GM19351 (cell line): ENCODE measurements at regions not wholly inside any gene's neighbourhood (a gene's known extent, or its start where the extent isn't known, plus 50 kb on each side); places are given as distances from the start of the nearest gene placed in this dataset.
"Not testable (repeated sequence)": the region's sequence is repeated elsewhere in the genome, so short reads cannot be mapped to it uniquely, and the experiment has no call there.

Source experiments
- ATAC-seq: cut with Tn5 transposase; IDR thresholded peaks from one replicate; pipeline ENCODE4 v1.9.1; 2021; ENCODE audit warnings: mild to moderate bottlenecking, moderate library complexity; ENCODE audit not compliant: unreplicated experiment

DNA sequence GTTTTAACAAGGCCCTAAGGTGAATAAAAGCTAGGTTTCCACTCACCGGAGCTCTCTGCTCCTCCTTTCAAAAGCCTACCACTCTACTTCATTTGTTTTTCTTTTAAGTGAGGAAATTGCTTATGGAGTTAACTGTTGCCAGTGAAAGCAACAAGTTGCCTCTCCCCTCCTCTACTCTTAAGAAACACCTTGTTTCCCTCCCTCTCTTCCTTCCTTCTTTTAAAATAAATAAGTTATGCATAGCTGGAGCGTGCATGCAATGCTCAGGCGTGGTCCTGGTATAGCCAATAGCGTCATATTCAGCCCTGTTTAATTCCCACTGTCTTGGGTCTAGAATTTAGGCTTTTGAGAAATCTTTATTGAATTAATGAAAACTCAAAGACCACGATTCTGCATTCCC is 101.1 kb upstream of the IGF1R start:
- no peak for ATAC-seq

DNA sequence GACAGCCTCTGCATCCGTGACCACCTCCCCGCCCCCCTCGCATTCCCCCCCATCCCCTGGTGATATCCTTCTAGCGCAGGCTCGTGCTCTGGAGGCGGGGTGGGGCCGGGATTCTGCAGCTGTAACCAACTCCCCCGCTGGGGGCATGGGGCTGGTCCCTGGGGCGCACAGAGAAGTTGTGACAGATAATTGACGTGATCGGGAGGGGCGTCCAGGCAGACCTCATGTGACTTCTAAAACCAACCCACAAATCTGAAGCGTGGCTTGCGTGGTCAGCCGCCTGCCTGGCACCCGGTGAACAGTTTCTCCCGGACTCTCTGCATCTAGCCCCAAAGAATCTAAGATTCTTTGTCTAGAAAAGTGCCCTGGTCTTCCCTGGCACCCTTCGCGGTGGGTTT is 100.6 kb upstream of the IGF1R start:
- no peak for ATAC-seq

DNA sequence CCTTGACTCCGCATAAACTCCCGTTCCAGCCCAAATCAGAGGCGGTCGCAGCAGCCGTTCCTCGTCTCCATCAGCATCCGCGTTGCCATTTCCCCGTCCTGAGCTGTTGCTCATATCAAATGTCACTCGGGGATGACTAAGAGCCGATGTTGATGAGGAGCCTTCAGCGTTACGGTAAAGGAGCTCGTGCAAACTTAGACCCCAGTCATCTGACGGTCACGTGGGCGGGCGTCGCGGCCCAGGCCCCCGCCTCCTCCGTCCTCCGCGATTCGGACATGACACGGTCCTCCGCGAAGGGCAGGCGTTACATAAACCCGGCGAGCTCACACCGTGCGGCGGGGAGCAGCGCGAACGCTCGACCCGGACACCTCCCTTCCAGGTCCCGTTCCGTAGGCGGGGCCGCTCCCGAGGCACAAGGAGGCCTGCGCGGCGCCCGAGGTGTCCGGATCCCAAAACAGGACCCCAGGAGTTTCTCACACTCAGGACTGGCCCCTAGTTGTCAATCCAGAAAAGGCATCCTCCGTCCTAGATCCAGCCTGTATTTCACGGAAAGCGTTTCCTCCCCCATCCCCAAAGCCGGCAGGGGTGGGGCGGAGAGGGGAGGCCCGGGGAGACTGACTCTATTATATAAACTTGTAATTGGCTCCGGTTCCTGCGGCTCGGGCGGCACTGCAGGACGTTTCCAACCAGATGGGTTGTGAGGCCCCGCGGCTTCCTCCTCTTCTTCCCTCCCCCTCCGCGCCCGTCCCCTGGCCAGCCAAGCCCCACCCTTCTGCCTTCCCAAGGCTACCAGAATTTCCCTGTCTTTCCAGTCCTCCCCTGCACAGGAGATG is 100.0 kb upstream of the IGF1R start:
- no peak for ATAC-seq

DNA sequence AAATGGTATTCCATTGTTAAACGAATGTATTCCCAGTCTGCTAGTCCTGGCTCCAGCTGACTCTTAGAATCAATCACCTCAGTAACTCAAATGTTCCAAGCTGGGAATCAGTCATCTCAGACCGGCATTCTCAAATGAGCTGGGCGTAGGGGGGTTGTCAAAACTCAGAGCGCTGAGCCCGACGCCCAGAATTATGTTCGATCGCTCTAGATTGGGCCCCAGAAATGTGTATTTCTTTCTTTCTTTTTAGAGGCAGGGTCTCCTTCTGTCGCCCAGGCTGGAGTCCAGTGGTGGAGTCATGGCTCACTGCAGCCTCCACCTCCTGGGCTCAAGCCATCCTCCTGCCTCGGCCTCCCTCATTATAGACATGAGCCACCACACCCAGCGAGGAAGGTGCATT is 99.3 kb upstream of the IGF1R start:
- ATAC-seq: no peak

DNA sequence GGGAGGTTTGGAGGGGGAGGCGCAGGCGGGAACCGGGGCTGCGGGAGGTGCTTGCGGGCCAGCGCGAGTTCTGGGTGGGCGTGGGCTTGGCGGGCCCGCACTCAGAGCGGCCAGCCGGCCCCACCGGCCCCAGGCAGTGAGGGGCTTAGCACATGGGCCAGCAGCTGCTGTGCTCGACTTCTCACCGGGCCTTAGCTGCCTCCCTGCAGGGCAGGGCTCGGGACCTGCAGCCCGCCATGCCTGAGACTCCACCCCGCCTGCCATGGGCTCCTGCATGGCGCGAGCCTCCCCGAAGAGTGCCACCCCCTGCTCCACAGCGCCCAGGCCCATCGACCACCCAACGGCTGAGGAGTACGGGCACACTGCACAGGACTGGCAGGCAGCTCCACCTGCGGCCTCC is 98.6 kb upstream of the IGF1R start:
- no peak for ATAC-seq

DNA sequence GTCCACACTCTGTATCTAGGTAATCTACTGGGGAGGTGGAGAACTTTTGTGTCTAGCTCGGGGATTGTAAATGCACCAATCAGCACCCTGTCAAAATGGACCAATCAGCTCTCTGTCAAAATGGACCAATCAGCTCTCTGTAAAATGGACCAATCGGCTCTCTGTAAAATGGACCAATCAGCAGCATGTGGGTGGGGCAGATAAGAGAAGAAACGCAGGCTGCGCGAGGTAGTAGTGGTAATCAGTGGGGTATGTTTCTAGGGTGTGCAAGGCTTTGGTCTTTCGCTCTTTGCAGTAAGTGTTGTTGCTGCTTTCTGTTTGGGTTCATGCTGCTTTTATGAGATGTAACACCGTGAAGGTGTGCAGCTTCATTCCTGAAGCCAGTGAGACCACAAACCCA is 98.0 kb upstream of the IGF1R start:
- ATAC-seq: not testable (repeated sequence)

DNA sequence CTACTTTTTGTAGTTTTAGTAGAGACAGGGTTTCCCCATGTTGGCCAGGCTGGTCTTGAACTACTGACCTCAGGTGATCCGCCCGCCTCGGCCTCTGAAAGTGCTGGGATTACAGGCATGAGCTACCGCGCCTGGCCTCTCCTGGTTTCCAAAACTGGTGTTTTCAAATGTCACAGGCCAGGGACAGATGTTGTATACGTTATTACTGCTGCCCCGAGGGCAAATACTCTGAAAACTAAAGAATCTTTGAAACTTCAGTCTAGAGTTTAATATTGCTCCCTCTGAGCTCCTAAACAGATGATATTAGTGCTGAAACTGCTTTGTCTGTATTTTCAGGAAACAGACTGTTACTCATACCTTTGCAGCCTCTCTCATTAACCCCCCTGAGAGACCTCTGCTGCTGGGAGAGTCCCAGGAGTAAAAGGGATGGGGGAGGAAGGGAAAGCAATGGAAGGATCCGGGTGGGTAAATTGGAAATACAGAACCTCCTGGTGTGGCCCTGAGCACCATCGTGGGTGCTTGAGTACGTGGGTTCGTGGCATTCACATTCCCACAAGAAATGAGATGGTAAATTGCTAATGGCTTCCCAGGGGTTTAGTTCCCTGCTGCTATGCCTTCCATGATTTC is 96.3 kb upstream of the IGF1R start:
- no peak for ATAC-seq

DNA sequence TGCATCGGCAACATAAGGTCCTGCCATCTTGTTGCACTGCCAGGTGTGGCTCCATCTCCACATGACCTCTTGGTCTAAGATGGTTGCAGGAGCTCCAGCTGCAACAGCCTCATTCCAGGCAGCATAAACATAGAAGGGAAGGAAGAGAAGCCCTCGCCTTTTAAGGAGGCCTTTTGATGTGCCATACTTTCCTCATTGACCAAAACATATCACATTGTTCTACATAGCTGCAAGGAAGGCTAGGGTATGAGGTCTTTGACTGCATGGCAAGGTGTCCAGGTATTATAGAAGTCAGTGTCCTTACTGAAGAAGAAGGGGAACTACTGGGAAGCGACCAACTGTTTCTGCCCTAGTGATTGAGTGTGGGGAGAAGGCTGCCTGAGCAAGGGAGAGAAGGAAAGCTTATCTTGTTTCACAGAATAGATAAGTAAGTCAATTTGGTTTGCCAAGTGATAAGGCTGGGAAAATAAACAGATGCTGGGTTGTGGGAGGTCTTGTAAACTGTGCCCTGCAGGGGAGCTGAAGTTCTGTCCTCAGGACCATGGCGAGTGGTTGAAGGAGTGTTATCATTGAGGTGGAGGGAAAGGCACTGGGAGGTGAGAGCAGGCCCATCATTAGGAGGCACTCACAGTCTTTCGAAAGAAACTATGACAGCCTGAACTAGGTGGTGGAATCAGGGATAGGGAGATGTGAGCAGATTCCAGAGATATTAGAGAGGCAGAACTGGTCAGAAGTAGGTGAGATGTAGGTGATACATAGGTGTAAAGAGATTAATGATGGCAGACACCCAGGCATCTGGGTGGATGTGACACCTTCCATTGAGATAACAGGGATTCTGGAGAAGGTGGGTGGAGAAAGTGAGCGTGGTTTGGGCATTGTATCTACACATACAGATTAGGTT is 93.8 kb upstream of the IGF1R start:
- ATAC-seq: no peak

DNA sequence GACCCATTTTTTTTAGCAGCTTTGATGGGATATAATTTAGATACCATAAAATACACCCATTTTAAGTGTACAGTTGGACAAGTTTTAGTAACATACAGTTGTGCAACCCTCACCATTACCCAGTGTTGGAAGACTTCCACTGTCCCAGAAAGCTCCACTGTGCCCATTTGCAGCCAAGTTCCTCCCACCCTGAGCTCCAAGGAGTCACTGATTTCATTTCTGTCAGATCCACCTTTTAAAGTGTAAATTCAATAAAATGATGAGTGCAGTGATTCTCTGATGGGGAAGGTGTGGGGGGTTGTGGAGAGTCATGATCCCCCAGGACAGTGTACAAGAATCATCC is 93.2 kb upstream of the IGF1R start:
- no peak for ATAC-seq

DNA sequence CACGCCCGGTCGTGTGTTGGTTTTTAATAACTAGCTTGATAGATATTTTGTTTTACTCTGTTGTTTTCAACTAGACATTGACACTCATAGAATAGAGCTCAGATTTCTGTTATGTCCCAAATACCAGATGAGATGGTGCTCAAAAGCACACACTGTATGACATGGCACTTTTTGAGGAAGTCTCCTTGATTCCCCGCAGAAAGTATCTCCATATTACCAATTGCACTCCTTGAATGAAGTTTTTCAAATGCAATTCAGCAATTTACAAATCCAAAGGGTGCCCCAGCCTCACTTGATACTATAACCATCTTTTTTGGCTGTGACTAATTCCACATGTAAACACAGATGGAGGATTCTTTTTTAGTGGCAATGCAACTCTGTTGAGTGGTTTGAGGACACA is 92.0 kb upstream of the IGF1R start:
- ATAC-seq: no peak

DNA sequence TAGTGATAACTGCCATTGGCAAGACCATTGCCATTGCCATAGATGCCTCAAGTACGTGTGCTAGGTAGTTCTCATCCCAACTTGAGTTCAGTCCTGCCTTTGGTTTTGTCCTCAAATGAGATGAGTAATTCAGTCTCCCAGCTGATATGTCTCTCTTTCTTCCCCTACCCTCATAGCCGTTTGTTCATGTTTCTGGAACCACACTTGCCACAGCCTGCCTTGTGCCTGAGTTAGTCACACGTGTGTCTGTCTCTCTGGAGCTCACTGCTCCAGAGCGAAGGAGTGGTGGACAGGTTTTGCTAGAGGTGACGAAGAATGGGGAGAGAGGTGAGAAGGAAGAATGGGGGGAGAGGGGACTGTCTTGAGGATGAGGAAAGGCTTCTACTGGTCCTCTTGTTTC is 88.0 kb upstream of the IGF1R start:
- no peak for ATAC-seq

DNA sequence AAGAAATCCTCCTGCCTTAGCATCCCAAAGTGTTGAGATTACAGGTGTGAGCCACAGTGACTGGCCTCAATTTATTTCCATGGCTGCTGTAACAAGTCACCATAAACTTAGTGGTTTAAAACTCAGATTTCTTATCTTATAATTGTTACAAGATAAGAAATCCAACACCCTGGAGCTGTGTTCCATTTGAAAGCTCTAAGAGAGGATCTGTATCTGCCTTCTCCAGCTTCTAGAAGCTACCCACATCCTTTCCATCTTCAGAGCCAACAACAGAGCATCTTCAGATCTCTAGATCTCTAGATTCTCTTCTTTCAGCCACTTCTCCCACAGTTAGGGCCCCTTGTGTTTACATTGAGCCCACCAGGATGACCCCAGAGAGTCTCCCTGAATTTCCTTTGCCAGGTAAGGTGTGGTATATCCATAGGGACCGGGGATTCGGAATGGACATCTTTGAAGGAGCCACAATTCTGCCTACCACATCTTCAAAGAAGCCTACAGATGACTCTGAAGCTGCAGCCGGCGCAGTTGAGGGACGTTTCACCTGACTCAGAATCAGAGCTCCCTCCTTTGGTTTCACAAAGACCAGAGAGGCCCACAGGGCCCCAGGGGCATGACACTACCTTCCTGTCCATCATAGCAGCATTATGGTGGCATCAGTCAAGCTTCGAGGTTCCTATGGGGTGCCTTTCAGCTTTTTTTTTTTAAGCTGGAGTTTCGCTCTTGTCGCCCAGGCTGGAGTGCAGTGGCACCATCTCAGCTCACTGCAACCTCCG is 87.0 kb upstream of the IGF1R start:
- ATAC-seq: no peak

DNA sequence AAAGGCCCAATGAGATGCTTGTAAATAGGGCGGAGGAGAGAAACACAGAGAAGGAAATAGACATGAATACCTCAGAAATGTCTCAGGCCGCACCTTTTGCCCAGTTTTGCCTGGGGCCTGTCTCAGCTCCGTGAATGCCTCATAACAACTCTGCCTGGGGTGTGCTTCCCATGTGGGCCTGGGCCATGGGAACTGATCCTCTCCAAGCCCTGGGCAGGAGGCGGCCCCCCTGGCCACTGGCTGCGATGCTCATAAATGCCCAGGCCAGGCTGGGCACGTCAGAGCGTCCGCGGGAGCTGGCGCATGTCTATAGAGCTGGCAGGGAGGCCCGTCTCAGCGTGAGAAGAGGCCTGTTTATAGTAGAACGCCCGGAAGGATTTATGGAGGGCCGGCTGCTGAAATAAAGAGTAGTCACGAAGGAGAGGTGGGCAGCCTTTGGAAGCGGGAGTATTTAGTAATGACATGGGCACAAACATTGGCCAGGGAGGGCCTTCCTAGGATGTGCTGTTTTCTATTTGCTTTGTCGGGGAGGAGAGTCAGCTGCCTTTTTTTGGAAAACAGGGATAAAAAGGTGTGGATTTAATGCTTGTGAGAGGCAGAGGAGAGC is 85.9 kb upstream of the IGF1R start:
- no peak for ATAC-seq

DNA sequence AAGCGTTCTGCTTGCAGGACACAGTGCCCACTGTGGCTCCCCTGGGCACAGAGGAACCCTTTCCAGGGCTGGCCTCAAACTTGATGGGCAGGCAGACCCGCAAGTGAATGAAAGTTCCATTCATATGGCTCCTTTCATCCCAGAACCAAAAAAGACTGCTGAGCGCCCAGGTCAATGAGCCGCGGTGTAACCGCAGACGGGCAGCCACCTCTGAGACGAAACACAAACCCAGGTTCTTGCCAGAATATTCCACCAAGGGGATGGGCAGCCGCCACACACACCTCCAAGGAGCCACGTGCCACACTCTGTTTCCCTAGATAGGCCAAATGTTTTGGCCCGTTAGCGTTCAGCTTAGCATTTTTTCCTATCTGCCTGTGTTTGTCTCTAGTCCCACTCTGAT is 82.8 kb upstream of the IGF1R start:
- no peak for ATAC-seq

DNA sequence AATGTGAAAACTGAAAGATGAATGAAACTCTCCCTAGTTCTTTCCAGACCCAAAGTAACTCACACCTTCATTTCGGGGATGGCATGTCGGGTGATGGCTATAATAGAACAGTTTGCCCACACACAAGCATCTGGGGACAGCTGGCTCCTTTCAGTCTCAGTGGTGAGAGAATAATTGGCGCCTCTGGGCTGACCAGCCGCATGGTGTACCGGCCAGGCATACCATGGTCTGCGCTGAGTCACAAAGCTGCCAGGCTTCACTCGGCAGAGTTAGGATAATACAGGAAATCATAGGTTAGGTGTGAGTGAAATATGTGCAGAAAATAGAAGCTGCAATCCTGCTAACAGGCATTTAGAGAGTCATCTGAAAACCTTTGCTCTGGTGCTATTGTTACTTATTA is 80.4 kb upstream of the IGF1R start:
- no peak for ATAC-seq

DNA sequence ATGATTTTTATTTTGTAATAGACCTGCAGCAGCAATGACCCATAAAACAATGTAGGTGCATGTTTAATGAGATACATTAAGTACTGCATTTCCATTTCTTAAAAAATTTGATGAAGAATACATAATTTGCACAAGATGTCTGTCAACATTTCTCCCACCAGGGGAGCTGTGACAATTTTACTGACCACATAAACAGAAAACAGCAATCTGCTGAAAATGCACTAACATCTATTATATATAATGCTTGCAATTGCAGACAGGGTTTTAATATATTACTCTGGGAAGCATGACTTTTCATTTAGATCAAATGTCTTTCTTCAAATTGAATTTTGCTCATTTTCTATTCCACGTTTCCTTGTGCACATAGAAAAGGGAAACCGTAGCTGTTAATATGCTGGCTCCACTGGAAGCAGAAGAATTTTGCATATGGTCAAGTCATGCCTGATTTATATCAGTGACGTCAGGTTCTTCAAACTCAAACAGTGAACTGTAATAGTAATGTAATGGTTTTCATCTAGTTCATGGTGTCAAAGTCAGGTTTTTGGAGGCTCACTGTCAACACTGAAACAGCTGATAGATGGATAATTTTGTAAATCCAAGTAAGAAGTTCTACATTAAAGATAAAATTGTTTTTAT is 79.8 kb upstream of the IGF1R start:
- ATAC-seq: no peak

DNA sequence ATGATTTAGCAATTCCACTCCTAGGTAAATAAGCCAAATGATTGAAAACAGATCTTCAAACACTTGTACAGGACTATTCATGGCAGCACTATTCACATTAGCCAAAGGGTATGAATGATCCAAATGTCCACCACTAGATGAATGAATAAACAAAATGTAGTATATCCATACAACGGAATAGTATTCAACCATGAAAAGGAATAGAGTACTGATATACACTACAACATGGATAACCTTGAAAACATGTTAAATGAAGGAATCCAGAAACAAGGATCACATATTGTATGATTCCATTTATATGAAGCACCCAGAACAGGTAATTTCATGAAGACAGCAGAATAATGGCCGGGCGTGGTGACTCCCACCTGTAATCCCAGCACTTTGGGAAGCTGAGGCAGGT is 78.2 kb upstream of the IGF1R start:
- no peak for ATAC-seq

DNA sequence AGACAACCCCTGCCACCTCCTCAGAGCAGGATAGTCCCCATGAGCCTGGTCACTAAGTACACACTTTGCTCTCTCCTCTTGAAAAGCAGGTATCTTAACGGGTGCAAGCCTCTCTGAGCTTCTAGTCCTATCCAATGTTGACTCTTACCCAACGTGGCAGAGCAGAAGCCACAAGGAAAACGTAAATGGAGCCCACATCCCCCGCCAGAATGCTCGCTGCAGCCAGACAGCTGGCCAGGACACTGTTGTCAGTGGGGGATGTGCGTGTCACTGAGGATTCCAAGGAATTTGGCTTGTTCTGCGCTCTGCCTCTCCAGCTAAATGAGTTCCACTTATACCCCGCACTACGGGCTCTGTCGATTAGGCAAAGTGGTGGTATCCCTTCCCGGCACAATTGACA is 67.8 kb upstream of the IGF1R start:
- no peak for ATAC-seq

DNA sequence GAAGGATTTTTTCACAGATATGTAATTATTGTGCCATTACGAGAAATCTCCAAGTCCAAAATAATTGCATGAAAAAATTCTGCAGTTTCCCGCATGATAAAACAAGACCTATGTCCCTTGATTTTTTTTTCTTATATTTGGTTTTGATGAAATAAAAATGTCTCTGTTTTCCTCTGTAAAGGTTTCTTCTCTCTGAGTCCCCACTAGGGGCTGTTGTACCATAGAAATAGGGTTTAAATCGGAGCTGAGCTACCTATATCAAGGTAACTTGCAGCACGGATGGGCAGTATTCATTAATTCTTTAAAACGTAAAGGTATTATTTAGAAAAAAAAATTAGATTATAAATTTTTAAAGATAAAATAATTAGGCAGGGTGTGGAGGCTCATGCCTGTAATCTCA is 66.6 kb upstream of the IGF1R start:
- no peak for ATAC-seq

DNA sequence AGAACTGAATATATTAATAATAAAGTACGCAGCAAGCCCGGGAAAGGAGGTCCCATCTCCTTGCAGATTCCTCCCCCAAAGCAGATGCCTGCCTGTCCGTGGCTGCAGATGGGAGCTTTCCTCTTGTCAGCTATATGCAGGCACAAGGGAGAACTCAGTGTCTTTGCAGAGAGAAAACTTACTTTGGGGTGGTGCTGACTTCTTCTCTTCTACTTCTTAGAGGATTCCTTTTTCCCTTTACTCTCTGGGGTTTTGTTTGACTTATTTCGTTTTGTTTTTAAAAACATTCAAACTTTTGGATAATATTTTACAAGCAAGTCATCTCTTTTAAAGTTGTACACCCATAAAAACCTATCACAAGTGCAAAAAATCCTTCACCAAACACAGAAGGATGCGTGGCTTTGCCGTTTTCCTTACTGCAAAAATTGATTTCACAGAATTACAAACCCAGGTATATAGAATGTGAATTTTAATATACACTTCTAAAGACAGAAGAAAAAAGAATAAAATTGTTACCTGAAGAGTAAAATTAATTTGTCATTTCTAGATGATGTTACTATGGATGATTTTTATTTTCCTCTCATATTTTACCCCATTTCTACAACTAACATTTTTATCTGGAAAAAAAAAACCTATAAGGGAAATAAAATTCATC is 65.3 kb upstream of the IGF1R start:
- ATAC-seq: no peak
